ENCODE measurements at regions not wholly inside any gene's neighbourhood (a gene's known extent, or its start where the extent isn't known, plus 50 kb on each side); places are given as distances from the start of the nearest gene placed in this dataset.
"Not testable (repeated sequence)": the region's sequence is repeated elsewhere in the genome, so short reads cannot be mapped to it uniquely, and the experiment has no call there.

- DNase-seq (ENCODE audit: low read depth in 3 of 3, low spot score in 1 of 3) = no peak
These were observed 1602.4 kb upstream of the CELF4 start for GRCh38 chr18:39167990-39168389.

- DNase-seq (ENCODE audit: low read depth in 3 of 3, low spot score in 1 of 3) = no peak
These were observed 1601.2 kb upstream of the CELF4 start for GRCh38 chr18:39166776-39167175.

GRCh38 chr18:39162013-39162827, 1596.6 kb upstream of the CELF4 start:
- no peak for DNase-seq (ENCODE audit: low read depth in 3 of 3, low spot score in 1 of 3)

GRCh38 chr18:39149211-39149806, 1583.7 kb upstream of the CELF4 start:
- no peak for DNase-seq (ENCODE audit: low read depth in 3 of 3, low spot score in 1 of 3)

GRCh38 chr18:39134255-39134654, 1568.7 kb upstream of the CELF4 start:
- DNase-seq (ENCODE audit: low read depth in 3 of 3, low spot score in 1 of 3) = no peak

- not testable (repeated sequence) for DNase-seq (ENCODE audit: low read depth in 3 of 3, low spot score in 1 of 3)
These were observed 1561.9 kb upstream of the CELF4 start for GRCh38 chr18:39127538-39127937.

- no peak for DNase-seq (ENCODE audit: low read depth in 3 of 3, low spot score in 1 of 3)
These were observed 1548.2 kb upstream of the CELF4 start for GRCh38 chr18:39113790-39114189.

- DNase-seq (ENCODE audit: low read depth in 3 of 3, low spot score in 1 of 3) = no peak
These were observed 1539.5 kb upstream of the CELF4 start for GRCh38 chr18:39105104-39105503.

- no peak for DNase-seq (ENCODE audit: low read depth in 3 of 3, low spot score in 1 of 3)
These were observed 1507.4 kb upstream of the CELF4 start for GRCh38 chr18:39072970-39073369.

- DNase-seq (ENCODE audit: low read depth in 3 of 3, low spot score in 1 of 3) = no peak
These were observed 1496.8 kb upstream of the CELF4 start for GRCh38 chr18:39062426-39062825.

GRCh38 chr18:39058386-39059000, 1492.9 kb upstream of the CELF4 start:
- no peak for DNase-seq (ENCODE audit: low read depth in 3 of 3, low spot score in 1 of 3)

GRCh38 chr18:39057423-39058064, 1491.9 kb upstream of the CELF4 start:
- no peak for DNase-seq (ENCODE audit: low read depth in 3 of 3, low spot score in 1 of 3)

GRCh38 chr18:39053571-39053970, 1488.0 kb upstream of the CELF4 start:
- no peak for DNase-seq (ENCODE audit: low read depth in 3 of 3, low spot score in 1 of 3)

GRCh38 chr18:39051013-39051412, 1485.4 kb upstream of the CELF4 start:
- DNase-seq (ENCODE audit: low read depth in 3 of 3, low spot score in 1 of 3) = no peak

GRCh38 chr18:39039813-39040212, 1474.2 kb upstream of the CELF4 start:
- no peak for DNase-seq (ENCODE audit: low read depth in 3 of 3, low spot score in 1 of 3)

GRCh38 chr18:39037925-39038324, 1472.3 kb upstream of the CELF4 start:
- no peak for DNase-seq (ENCODE audit: low read depth in 3 of 3, low spot score in 1 of 3)

- DNase-seq (ENCODE audit: low read depth in 3 of 3, low spot score in 1 of 3) = no peak
These were observed 1467.7 kb upstream of the CELF4 start for GRCh38 chr18:39033312-39033711.

GRCh38 chr18:39031647-39032046, 1466.0 kb upstream of the CELF4 start:
- DNase-seq (ENCODE audit: low read depth in 3 of 3, low spot score in 1 of 3) = no peak

GRCh38 chr18:39030124-39030655, 1464.6 kb upstream of the CELF4 start:
- no peak for DNase-seq (ENCODE audit: low read depth in 3 of 3, low spot score in 1 of 3)

- DNase-seq (ENCODE audit: low read depth in 3 of 3, low spot score in 1 of 3) = no peak
These were observed 1459.9 kb upstream of the CELF4 start for GRCh38 chr18:39025531-39025930.

GRCh38 chr18:39019989-39020388, 1454.4 kb upstream of the CELF4 start:
- no peak for DNase-seq (ENCODE audit: low read depth in 3 of 3, low spot score in 1 of 3)
